AG04450 (cell line): ENCODE measurements at regions not wholly inside any gene's neighbourhood (a gene's known extent, or its start where the extent isn't known, plus 50 kb on each side); places are given as distances from the start of the nearest gene placed in this dataset.

Experiments
- CTCF ChIA-PET: fragments of 300-600, 350-600 bp; formaldehyde crosslinking; extraction: SDS; loops from one replicate; lab custom pipeline; 2022; ENCODE audit warnings: antibody characterized with exemption, inconsistent platforms; lab: Charles Lee
- POLR2A ChIA-PET: fragments of 350-600 bp; formaldehyde crosslinking; extraction: SDS; loops from one replicate; lab custom pipeline; 2021; ENCODE audit warnings: antibody characterized with exemption, inconsistent platforms; lab: Yijun Ruan, JAX
- DNase-seq: peaks from one replicate; pipeline ENCODE4 v3.0.0-alpha.2; 2011; ENCODE audit warnings: low read depth, low spot score
- H3K27ac ChIP-seq: one replicate; pipeline ENCODE4 v1.5.1; 2012; ENCODE audit warnings: low read depth, low read length, control low read depth
- H3K27me3 ChIP-seq: one replicate; pipeline ENCODE4 v1.6.0; 2012; ENCODE audit warnings: low read length; ENCODE audit not compliant: control insufficient read depth, insufficient read depth
- H3K4me3 ChIP-seq: 2 replicates; pipeline ENCODE4 v1.5.1; 2011; ENCODE audit warnings: mild to moderate bottlenecking, low read depth, low read length, control low read depth
- H3K9me3 ChIP-seq: 2 replicates; pipeline ENCODE4 v1.5.1; 2012; ENCODE audit warnings: low read length; ENCODE audit not compliant: control insufficient read depth, insufficient read depth
- CTCF ChIP-seq: IDR thresholded peaks from 2 replicates; pipeline ENCODE4 v1.5.1; 2011; ENCODE audit warnings: low read depth, low read length, control low read depth, inconsistent platforms

- ChIA-PET POLR2A (interaction anchor here (1.0 kb wide), 1 partner anchor 135 kb away, joined by 3 read pairs; no protein-coding TSS in a partner anchor), CTCF (interaction anchor here (1.2 kb wide), 1 partner anchor 252 kb away, joined by 4 read pairs; no protein-coding TSS in a partner anchor)
- H3K27me3 ChIP-seq: no peaks in the 10 kb centered on the region
- no peak overlapping the region for H3K4me3 ChIP-seq
- no peak for TF ChIP-seq CTCF
- no peaks in the 10 kb centered on the region for H3K9me3 ChIP-seq
- no peak for DNase-seq
- H3K27ac ChIP-seq: peak overlapping the region; percentile 23
These were observed 95.6 kb upstream of the LHCGR start for GRCh38 chr2:48851161-48851560.

- Histone ChIP-seq H3K27ac (peak overlapping the region; percentile 69), H3K4me3 (no peak overlapping the region), H3K27me3 (no peaks in the 10 kb centered on the region), H3K9me3 (no peaks in the 10 kb centered on the region)
- TF ChIP-seq CTCF: no peak
- ChIA-PET POLR2A (interaction anchor here (0.7 to 0.9 kb wide), 2 partner anchors 93 to 134 kb away, joined by 3 to 7 read pairs; no protein-coding TSS in a partner anchor), CTCF (interaction anchor here (0.7 kb wide), 1 partner anchor 242 kb away, joined by 3 read pairs; no protein-coding TSS in a partner anchor)
- peak; percentile 58 for DNase-seq
These were observed 94.2 kb upstream of the LHCGR start for GRCh38 chr2:48849770-48850169.

- Histone ChIP-seq H3K27ac (no peak overlapping the region), H3K9me3 (no peaks in the 10 kb centered on the region), H3K4me3 (no peak overlapping the region), H3K27me3 (no peaks in the 10 kb centered on the region)
- DNase-seq: no peak
- ChIA-PET CTCF (interaction anchor here (1.5 kb wide), 1 partner anchor 100 kb away, joined by 5 read pairs; no protein-coding TSS in a partner anchor), POLR2A (no interaction called here)
- TF ChIP-seq CTCF: no peak
These were observed 90.2 kb upstream of the LHCGR start for GRCh38 chr2:48845684-48846083.

GRCh38 chr2:48844417-48845155, 89.1 kb upstream of the LHCGR start:
- TF ChIP-seq CTCF: no peak
- peak; percentile 55 for DNase-seq
- H3K27ac ChIP-seq: peak overlapping the region; percentile 11
- ChIA-PET POLR2A (no interaction called here), CTCF (interaction anchor here (0.6 to 1.5 kb wide), 3 partner anchors 9 to 400 kb away, joined by 3 to 5 read pairs (median 5); no protein-coding TSS in a partner anchor)
- no peak overlapping the region for H3K4me3 ChIP-seq
- no peaks in the 10 kb centered on the region for H3K27me3 ChIP-seq
- no peaks in the 10 kb centered on the region for H3K9me3 ChIP-seq

GRCh38 chr2:48841126-48841525, 85.6 kb upstream of the LHCGR start:
- Histone ChIP-seq H3K27ac (no peak overlapping the region), H3K9me3 (no peaks in the 10 kb centered on the region), H3K27me3 (no peaks in the 10 kb centered on the region), H3K4me3 (no peak overlapping the region)
- no peak for TF ChIP-seq CTCF
- CTCF ChIA-PET: no interaction called here
- no peak for DNase-seq
- POLR2A ChIA-PET: no interaction called here
